ENCODE measurements at regions not wholly inside any gene's neighbourhood (a gene's known extent, or its start where the extent isn't known, plus 50 kb on each side); places are given as distances from the start of the nearest gene placed in this dataset.
"Not testable (repeated sequence)": the region's sequence is repeated elsewhere in the genome, so short reads cannot be mapped to it uniquely, and the experiment has no call there.

DNA sequence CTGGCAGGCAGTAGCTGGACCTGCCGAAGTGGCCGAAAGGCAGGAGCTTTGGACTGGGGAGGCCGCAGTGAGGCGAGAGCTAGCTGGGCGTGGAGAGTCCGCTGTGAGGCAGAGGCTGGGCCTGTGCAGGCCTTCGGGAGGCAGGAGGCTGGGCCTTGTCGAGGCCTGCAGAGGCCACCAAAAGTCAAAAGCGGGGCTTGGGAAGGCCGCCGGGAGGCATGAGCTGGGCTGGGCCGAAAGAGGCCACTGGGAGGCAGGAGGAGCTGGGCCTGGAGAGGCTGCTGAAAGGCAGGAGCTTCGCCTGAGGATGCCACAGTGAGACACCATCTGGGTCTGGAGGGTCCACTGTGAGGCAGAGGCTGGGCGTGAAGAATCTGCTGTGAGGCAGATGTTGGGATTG is 105.8 kb upstream of the TP53BP2 start:
- not testable (repeated sequence) for DNase-seq

DNA sequence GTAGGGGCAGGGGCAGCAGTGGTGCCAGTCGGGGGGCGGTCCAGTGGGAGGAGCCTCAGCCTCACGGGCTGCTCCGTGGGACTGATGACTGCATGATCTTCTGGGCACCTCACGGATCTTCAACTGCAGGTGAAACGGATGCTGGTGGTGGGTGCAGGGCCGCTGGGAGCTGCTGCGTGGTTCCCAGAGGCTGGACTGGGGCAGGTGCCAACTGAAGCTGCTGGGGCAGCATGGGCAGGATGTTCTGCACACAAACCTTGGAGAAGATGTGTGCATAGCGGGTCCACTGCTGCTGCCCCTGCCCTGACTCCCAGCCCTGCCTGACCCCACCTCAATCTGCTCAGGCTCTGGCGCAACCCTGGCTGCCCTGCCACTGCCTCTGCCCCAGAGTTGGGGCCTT is 104.2 kb upstream of the TP53BP2 start:
- not testable (repeated sequence) for DNase-seq

DNA sequence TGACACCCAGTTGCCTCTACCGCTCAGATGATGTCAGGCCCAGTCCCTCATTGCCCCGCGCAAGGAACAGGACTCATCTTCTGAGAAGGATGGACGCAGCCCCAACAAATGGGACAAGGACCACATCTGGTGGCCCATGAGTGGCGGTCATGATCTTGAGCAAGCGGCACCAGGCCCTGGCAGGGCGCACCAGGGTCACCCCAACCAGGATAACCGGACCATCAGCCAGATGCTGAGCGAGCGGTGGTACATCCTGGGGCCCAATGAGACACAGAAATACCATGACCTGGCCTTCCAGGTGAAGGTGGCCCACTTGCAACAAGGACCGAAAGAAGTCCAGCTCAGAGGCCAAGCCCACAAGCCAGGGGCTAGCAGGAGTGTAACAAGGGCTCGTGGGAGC is 102.3 kb upstream of the TP53BP2 start:
- DNase-seq, result not testable (repeated sequence)

DNA sequence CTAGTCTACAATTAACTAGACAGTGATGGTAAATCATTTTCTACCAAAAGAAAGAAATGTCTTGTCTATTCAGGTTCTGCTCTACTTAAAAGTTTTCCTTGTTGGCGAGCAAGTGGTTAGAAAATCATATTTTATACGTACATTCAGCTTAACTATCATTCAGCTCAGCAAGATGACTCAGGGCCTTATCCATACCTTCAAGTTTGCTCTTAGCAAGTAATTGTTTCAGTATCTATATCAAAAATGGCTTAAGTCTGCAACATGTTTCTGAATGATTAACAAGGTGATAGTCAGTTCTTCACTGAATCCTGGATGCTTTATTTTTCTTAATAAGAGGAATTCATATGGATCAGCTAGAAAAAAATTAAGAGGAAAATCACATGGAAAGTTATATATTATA is 90.8 kb upstream of the TP53BP2 start:
- DNase-seq, result not testable (repeated sequence)

DNA sequence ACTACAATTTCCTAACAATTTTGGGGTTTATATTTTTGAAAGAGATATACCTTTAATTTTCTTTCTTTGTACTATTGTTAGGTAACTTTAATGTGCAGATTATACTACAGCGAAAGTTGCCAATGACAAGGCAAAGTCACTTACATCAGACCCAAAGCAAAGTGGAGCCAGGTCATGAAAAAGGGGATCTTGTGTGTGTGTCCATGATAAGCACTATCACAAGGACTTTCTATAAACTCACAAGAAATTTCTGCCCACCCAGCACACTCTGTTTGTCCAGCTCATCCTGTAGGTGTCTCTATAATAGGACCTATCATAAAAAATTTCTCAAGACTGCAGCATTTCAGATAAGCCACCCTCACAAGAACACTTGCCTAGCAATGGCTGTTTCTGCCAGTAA is 85.7 kb upstream of the TP53BP2 start:
- not testable (repeated sequence) for DNase-seq

DNA sequence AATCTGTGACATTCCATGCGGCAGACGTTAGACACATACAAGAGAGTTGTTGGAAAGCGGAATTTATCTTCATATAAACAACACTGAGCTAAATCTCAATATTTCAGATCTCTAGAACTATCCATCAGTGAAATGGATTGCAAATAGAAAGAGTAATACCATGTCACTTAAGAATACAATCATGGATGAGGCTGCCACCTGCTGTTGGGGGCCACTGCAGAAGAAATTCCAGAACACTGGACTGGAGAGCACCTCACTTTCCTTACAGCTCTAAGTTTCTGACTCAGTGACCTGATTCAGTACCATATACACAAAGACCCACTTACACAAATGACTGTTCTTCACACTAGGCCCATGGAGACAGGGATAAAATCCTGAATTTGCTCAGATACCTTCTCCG is 75.1 kb upstream of the TP53BP2 start:
- DNase-seq, result not testable (repeated sequence)

DNA sequence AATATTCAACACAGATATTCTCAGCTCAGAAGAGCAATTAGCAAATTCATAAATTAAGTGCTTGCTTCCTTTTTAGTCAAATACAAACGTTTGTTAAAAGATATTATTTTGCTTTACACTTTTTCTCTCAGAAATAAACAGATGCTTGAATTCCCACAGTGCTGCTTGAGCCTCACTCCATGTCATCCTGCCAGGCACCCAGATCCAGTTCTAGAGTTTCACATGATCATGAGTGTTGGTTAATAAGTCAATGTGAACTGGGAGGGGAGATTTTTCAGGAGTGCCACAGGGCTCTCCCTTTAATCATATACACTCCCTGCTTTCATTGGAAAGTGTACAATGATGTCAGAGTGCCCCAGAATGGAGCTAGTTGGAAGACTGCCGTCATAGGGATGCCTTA is 69.7 kb upstream of the TP53BP2 start:
- DNase-seq, result not testable (repeated sequence)

DNA sequence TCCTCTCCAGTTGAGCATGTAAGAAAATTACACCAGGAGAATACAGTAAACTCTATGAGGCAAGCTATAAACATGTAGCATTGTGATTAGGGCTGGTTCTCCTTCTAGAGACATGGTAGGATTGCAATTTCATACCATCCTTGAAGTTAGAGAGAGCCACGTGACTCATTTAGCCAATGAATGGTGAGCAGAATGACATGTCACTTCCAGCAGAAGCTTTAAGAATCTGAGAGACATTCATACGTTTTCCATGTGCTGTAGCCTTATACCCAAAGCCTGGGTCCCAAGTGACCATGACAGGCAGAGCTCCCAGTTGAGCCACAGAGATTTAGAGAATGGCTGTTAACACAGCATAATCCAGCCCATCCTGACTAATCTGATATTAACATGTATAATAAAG is 68.0 kb upstream of the TP53BP2 start:
- not testable (repeated sequence) for DNase-seq

DNA sequence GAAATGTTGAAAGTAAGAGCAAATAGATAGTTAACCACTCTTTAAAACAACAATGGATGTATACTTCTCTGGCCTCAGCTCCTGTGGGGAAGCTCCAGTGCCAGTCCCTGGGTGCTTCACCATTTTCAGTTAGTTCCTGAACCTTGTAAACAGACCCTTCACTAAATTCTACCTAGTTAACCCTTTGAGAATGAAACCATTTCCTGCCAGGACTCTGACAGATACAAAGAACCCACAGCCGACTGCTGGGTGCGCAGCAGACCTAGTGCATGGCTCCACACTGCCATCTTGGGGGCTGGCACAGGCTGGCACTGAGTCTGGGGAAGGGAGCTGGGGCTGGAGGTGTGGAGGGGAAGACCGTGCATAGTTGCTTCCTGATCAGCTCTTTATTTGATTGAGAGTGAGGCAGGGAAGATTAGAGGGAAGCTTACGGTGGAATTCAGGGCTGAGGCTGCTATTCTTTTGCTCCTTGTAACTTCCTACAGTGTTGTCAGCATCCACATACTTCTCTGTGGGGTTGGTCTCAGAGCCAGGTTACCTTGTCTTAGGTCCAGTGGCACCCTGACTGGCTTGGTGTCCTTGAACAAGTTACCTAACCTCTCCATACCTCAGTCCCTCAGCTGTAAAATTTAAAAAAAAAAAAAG is 62.3 kb upstream of the TP53BP2 start:
- not testable (repeated sequence) for DNase-seq

DNA sequence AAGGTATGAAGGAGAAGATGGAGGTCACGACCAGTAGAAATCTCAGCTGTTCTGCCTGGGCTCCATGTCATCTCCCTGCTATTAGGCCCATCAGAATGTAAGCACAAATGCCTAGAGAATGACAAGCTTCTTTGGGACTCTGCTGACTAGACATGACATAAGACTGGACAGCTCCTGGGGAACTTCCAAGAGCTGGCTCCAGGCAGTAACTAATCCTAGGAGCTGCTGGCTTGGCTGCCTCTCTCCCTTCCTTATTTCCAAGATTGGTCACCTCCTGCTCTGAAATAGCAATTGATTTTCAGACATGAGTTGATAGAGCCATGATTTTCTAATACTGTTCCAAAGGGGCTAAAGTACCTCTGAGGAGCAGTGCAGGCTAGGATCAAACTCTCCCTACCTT is 57.5 kb upstream of the TP53BP2 start:
- not testable (repeated sequence) for DNase-seq

DNA sequence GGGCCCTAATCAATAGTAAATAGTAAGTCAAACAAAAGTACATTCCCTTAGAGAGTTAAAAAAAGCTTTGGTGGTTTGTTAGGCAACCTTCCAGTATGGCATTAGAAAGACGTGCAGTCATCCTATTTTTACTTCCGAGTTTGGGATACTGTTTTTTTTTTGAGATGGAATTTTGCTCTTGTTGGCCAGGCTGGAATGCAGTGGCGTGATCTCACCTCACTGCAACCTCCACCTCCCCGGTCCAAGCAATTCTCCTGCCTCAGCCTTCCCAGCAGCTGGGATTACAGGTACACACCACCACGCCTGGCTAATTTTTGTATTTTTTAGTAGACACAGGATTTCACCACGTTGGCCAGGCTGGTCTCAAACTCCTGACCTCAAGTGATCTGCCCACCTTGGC is 54.0 kb upstream of the TP53BP2 start:
- not testable (repeated sequence) for DNase-seq

DNA sequence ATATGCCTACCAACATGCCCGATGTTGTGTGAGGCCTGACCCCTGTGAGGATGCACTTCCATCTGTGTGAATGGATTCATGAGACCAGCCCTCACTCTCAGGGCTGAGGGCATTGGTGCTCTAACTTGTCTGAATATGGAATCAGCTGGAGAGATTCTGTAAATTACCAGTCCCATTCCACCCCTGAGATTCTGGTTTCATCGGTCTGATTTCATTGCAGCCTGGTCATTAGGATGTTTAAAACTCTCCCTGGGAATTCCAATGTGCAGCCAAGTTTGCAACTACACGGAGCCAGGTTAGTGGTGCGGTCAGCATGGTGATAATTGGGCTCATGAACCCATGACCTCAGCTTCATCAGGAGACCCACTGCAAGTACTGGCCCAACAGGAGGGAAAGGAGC is 51.4 kb upstream of the TP53BP2 start:
- not testable (repeated sequence) for DNase-seq

DNA sequence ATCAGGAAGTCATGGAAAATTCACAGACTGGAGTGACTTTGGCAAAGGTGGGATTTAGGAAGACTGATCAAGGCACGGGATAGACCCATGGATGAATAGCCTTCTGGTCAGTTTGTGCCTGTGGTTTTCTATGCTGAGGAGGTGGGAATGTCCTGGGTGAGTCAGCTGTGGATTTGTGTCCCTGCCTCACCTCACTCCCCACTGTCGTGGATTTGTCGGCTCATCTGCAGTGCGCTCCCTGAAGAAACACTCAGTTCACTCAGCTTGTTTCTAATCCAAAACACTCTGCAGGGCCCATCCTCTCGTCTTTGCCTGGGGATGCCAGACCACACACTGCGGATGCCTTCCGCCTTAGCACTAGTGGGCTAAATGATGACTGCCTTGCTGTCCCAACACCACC is 50.2 kb upstream of the TP53BP2 start:
- DNase-seq, result not testable (repeated sequence)

Measured in NCI-H1436 (cell line).